GM12865 (cell line): ENCODE measurements at regions not wholly inside any gene's neighbourhood (a gene's known extent, or its start where the extent isn't known, plus 50 kb on each side); places are given as distances from the start of the nearest gene placed in this dataset.

Experiments used
- DNase-seq: peaks from one replicate; pipeline ENCODE4 v3.0.0; 2010; ENCODE audit warnings: low read depth
- H3K4me3 ChIP-seq: 2 replicates; pipeline ENCODE4 v1.5.1; 2011; ENCODE audit warnings: mild to moderate bottlenecking, low read depth, low read length, control low read depth
- TF ChIP-seq, protein P1 (sequence below): IDR thresholded peaks from 2 replicates; pipeline ENCODE4 v1.5.1; 2011; ENCODE audit warnings: low read length, control low read depth, low read depth, inconsistent platforms; ENCODE audit not compliant: insufficient read depth; ENCODE audit errors: missing control alignments

DNA sequence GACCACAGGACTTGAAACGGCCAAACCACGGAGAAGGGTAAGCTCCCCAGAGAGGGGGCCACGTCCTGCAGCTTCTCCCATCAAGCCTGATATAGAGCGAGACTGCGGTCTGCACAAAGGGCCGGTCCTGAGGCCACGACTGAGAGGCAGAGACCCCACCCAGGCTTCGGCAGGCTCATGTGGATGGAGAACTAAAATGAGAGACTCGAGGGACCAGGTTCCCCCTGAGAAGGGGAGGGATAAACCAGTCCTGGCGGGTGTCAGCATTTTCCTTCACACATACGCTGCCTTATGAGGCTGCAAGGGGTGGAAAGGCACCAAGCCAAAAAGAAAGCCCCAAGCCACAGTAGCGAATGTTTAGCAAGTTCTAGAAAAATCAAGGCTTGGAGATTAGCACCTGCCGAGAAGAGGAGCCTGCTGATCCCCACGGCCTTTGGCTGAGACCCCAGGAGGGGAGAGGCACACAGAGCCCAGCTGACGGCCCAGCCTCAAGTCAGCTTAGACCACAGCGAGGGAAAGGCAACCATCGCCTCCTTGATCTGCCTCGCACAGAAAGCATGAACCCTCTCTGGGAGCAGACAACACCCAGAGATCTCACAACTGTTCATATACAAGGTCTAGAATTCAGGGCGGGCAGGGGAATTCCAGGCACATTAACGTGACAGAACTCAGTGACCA, 92.6 kb upstream of the RNF32 start:
- peak; percentile 40 for DNase-seq
- H3K4me3 ChIP-seq: no peak overlapping the region
- TF ChIP-seq, protein P1, sequence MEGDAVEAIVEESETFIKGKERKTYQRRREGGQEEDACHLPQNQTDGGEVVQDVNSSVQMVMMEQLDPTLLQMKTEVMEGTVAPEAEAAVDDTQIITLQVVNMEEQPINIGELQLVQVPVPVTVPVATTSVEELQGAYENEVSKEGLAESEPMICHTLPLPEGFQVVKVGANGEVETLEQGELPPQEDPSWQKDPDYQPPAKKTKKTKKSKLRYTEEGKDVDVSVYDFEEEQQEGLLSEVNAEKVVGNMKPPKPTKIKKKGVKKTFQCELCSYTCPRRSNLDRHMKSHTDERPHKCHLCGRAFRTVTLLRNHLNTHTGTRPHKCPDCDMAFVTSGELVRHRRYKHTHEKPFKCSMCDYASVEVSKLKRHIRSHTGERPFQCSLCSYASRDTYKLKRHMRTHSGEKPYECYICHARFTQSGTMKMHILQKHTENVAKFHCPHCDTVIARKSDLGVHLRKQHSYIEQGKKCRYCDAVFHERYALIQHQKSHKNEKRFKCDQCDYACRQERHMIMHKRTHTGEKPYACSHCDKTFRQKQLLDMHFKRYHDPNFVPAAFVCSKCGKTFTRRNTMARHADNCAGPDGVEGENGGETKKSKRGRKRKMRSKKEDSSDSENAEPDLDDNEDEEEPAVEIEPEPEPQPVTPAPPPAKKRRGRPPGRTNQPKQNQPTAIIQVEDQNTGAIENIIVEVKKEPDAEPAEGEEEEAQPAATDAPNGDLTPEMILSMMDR: no peak

DNA sequence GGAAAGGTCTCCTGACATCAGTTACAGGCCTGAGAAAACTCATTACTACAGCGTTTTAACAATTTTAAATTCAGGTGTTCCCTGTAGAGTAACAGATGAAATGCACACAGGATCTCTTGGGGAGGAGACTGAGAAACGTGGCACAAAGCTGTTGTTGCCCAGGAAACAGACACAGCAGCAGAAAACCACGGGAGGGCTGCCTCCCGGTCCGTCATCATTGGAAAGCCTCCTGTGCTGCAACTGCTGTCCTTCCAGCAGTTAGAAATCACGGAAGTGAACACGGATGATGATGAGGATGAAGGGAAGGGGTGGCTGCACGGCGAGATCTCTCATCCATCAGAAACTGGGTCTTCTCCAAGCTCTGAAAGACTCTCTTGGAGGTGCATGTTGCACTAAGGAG, 94.6 kb upstream of the RNF32 start:
- TF ChIP-seq, protein P1: no peak
- no peak overlapping the region for H3K4me3 ChIP-seq
- DNase-seq: no peak

DNA sequence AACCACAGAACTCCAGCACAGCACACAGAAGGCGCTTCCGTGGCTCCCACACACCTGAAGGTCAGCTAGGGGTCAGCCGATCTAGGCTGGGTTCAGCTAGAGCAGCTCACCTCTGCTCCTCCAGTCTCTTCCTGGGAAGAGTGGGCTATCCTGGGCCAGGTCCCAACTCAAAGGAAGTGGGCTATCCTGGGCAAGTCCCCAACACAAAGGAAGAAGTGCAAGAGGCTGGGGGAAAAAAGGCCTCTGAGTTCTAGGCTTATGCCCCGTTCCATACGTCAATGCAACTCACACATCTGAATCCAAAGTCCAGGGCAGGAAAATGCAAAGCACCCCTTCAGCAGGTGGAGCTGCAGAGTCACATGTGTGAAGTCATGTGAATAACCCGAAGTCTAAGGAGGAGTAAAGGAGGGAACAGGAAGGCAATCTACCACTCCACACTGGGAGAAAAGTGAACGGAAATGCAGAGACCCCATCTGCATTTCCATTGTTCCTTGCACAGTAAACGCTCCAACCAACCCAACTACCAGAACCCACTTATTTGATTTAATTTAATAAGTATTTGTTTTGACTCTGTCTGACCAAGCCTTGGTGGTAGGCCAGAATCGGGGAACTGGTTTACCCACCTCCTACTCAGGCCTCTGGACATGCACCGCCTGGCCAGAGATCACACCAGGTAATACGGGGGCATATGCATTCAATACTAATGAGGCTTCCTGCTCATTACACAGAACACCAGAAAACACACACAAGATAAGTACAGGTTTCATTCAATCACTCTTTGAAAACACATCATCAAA, 95.5 kb upstream of the RNF32 start:
- H3K4me3 ChIP-seq: no peak overlapping the region
- TF ChIP-seq, protein P1: no peak
- no peak for DNase-seq

DNA sequence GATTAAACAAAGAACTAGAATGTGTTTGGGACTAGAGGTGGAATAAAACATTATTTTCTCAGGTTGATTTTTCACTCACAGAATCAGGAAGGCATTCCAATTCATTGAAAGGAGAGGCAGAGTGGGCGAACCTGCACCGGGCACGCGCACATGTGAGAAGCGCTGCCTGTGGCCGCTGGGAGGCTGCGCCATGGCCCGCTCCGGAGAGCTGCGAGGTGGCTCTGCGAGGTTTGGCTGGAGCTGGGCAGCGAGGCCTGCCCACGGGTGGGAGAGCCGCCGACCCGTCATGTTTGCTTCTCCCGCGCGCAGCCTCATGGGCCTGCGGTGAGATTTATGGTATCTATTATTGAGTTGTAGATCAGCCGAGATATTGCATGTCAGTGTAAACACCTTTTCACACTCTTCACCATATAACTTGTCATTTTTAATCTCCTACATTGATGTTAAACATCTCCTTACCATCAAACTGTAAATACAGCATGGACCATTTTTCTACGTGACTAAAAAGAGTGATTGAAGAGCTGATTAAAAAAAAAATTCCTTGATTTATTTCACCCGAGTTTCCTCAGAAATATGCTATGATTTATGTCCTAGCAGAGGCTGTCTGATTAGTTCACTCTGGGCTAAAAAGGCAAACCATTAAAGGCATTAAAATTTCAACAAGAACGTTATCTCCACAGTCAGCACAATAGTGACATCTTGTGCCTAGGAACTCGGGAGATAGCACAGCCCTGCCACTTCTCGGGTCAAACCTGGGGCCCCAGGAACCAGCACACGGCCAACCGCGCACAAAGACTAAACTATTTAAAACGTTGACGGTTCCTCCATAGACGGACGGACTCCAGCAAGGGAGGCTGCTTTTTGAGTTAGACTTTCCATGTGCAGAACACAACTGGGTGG, 96.6 kb upstream of the RNF32 start:
- H3K4me3 ChIP-seq: no peak overlapping the region
- DNase-seq: no peak
- TF ChIP-seq, protein P1: no peak

DNA sequence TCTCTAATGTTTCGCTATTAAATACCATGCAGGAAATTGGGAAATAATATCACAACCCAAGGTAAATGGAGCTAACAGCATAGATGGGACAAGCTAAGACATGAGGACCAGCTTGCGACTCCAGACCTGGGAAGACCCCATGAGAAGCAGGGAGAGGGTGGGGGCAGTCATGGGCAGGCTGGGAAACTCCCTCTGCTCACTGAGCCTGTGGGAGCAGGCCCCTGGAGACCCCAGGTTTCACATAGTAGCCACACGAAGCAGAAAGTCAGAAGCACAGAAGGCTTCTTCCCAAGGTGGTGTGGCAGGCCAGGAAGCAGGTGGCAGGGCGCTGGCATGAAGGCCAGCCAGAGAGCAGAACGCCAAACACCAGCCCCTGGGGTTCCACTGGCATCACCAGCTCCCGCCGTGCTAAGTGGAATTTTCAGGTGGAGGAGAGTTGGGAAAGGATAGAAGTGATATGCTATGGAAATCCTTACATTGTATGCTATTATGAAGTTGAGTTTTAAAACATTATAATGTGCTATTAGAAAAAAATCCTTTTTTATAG, 99.9 kb upstream of the RNF32 start:
- H3K4me3 ChIP-seq: no peak overlapping the region
- no peak for DNase-seq
- TF ChIP-seq, protein P1: no peak

DNA sequence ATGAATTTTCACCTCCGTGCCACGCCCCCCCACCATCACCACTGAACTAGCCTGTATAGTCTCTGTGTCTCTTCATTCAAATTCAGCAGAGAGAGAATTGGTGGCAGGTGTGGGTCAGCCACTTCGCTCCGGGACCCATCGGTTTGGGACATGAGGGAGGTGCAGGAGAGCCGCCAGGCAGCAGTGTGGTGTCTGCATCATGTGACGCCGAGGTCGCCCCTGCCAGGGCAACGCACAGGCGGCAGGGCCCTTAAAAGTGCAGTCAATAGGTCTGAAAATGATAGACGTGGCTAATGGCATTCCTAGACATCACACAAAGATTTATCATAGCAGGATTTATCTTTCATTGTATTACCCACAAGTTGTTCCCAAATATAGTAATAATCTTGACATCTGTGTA, 100.6 kb upstream of the RNF32 start:
- DNase-seq: no peak
- no peak overlapping the region for H3K4me3 ChIP-seq
- TF ChIP-seq, protein P1: no peak
